K562 (cell line): ENCODE measurements at regions not wholly inside any gene's neighbourhood (a gene's known extent, or its start where the extent isn't known, plus 50 kb on each side); places are given as distances from the start of the nearest gene placed in this dataset.

Experiments used
- ATAC-seq: fragments of 200-7000 bp; cut with Tn5 transposase; 3 replicates; pipeline ENCODE4 v1.9.1; 2020; ENCODE audit warnings: moderate library complexity
- BruUV-seq: library from RNA; stranded (reverse); fragments of 400-500 nt; replicated peaks from 2 replicates; lab custom pipeline; 2021; lab: Mats Ljungman, UMichigan
- CTCF ChIA-PET: fragments of 300-600 bp; formaldehyde crosslinking; extraction: SDS; loops from one replicate; lab custom pipeline; 2021; ENCODE audit warnings: low intra/inter-chr PET ratio; lab: Yijun Ruan, JAX
- POLR2A ChIA-PET: fragments of 300-600, 350-650 bp; sonication (Branson Sonifier 250); formaldehyde crosslinking; extraction: SDS; loops from one replicate; lab custom pipeline; 2021; ENCODE audit warnings: antibody characterized with exemption, inconsistent platforms; lab: Yijun Ruan, JAX
- DNase-seq, 4 experiments: peaks; one replicate each; pipeline versions ENCODE4 v3.0.0 to v3.0.0-alpha.2; 2011 to 2018; ENCODE audit warnings: low spot score in 3 of 4, mixed read lengths in 3 of 4; ENCODE audit errors: extremely low read depth in 1 of 4
- FAIRE-seq: peaks from 2 replicates; lab custom pipeline; 2011; peaks lifted over from hg19 to GRCh38; lab: Jason Lieb, UNC
- H2AFZ ChIP-seq: 2 replicates; pipeline ENCODE4 v1.6.0; 2011; ENCODE audit warnings: low read depth, low read length, control low read depth, inconsistent platforms
- H3K27ac ChIP-seq: fragments of 200-600 bp; 3 replicates; pipeline ENCODE4 v1.8.0; 2011; ENCODE audit warnings: low read depth, mild to moderate bottlenecking, control low read depth, inconsistent platforms, low read length, moderate library complexity, mixed read lengths; ENCODE audit errors: extremely low read depth
- H3K27me3 ChIP-seq, 2 experiments: fragments of 300-600 bp in 1 of 2; 2 replicates in 1 of 2; 3 replicates in 1 of 2; pipeline versions ENCODE4 v1.6.0 to v1.8.0; 2011; ENCODE audit warnings: inconsistent platforms in 2 of 2, low read length in 2 of 2, mild to moderate bottlenecking in 1 of 2, mixed read lengths in 1 of 2, moderate library complexity in 1 of 2; ENCODE audit not compliant: control insufficient read depth in 2 of 2, insufficient read depth in 2 of 2
- H3K36me3 ChIP-seq: fragments of 300-600 bp; 3 replicates; pipeline ENCODE4 v1.8.0; 2011; ENCODE audit warnings: mild to moderate bottlenecking, low read length, inconsistent platforms; ENCODE audit not compliant: control insufficient read depth, insufficient read depth
- H3K4me1 ChIP-seq, 2 experiments: fragments of 200-600 bp in 1 of 2; replicated peaks in 1 of 2; 2 replicates in 1 of 2; 3 replicates in 1 of 2; pipeline versions ENCODE4 v1.5.1 to v1.8.0; 2011; ENCODE audit warnings: inconsistent platforms in 2 of 2, low read length in 2 of 2, mild to moderate bottlenecking in 1 of 2, mixed read lengths in 1 of 2, moderate library complexity in 1 of 2; ENCODE audit not compliant: control insufficient read depth in 2 of 2, insufficient read depth in 2 of 2
- H3K4me2 ChIP-seq: 2 replicates; pipeline ENCODE4 v1.6.1; 2011; ENCODE audit warnings: low read length, control low read depth, inconsistent platforms, mixed read lengths; ENCODE audit not compliant: insufficient read depth
- H3K4me3 ChIP-seq: fragments of 200-600 bp; sonication (generic), shearing (Covaris generic); 2 replicates; pipeline ENCODE4 v1.5.1; 2016; ENCODE audit warnings: control low read depth, inconsistent platforms
- H3K79me2 ChIP-seq: fragments of 200-600 bp; 3 replicates; pipeline ENCODE4 v1.8.0; 2011; ENCODE audit warnings: low read length, inconsistent platforms; ENCODE audit not compliant: control insufficient read depth, insufficient read depth
- H3K9ac ChIP-seq, 2 experiments: 2 replicates each; pipeline versions ENCODE4 v1.6.0 to v1.6.1; 2011; ENCODE audit warnings: low read depth in 2 of 2, low read length in 2 of 2, control low read depth in 1 of 2, inconsistent platforms in 1 of 2, mild to moderate bottlenecking in 1 of 2, mixed read lengths in 1 of 2; ENCODE audit not compliant: insufficient read depth in 1 of 2
- H3K9me1 ChIP-seq: one replicate; pipeline ENCODE4 v1.6.0; 2011; ENCODE audit warnings: inconsistent platforms, mild to moderate bottlenecking, low read length, moderate library complexity; ENCODE audit not compliant: control insufficient read depth, insufficient read depth
- H3K9me3 ChIP-seq: replicated peaks from 2 replicates; pipeline ENCODE4 v1.5.1; 2011; ENCODE audit warnings: low read depth, low read length, inconsistent platforms; ENCODE audit not compliant: control insufficient read depth, insufficient read depth
- H4K20me1 ChIP-seq: replicated peaks from 2 replicates; pipeline ENCODE4 v1.6.1; 2011; ENCODE audit warnings: low read length, inconsistent platforms, mixed read lengths; ENCODE audit not compliant: control insufficient read depth, insufficient read depth
- ASH1L ChIP-seq: fragments of 450-650 bp; IDR thresholded peaks from 2 replicates; pipeline ENCODE4 v1.6.1; 2018; ENCODE audit warnings: borderline replicate concordance, mild to moderate bottlenecking, low read depth; ENCODE audit not compliant: partially characterized antibody
- CHD4 ChIP-seq: fragments of 200-600 bp; sonication (generic); IDR thresholded peaks from 3 replicates; pipeline ENCODE4 v1.6.1; 2012; ENCODE audit warnings: low read depth, mild to moderate bottlenecking, mixed read lengths, low read length, inconsistent platforms; ENCODE audit not compliant: insufficient read depth, insufficient replicate concordance, poor library complexity, severe bottlenecking
- HEY1 ChIP-seq: fragments of 250-450 bp; sonication (Bioruptor Pico); IDR thresholded peaks from 2 replicates; pipeline ENCODE4 v1.5.0; 2020; ENCODE audit warnings: mild to moderate bottlenecking, moderate library complexity, borderline replicate concordance
- KAT2B ChIP-seq: IDR thresholded peaks from one replicate; pipeline ENCODE4 v1.6.1; 2012; ENCODE audit warnings: low read depth, mild to moderate bottlenecking, control low read depth, inconsistent platforms, low read length, moderate library complexity
- MEF2A ChIP-seq: IDR thresholded peaks from 2 replicates; pipeline ENCODE4 v1.6.1; 2011; ENCODE audit warnings: low read depth, mild to moderate bottlenecking, low read length, moderate library complexity; ENCODE audit not compliant: control insufficient read depth
- SMAD1 ChIP-seq: fragments of 150-350 bp; IDR thresholded peaks from 2 replicates; pipeline ENCODE4 v1.6.1; 2014; ENCODE audit warnings: low read length, low read depth; ENCODE audit not compliant: partially characterized antibody
- TAF15 ChIP-seq: fragments of 200-400 bp; formaldehyde crosslinking; IDR thresholded peaks from 2 replicates; pipeline ENCODE4 v1.6.1; 2017; ENCODE audit warnings: mild to moderate bottlenecking, low read depth, low read length, moderate library complexity
- TOE1 ChIP-seq, 2 experiments: fragments of 450-650 bp in 1 of 2; sonication (generic) in 1 of 2; formaldehyde crosslinking in 1 of 2; IDR thresholded peaks; 2 replicates each; pipeline versions ENCODE4 v1.7.1 to v1.8.0; 2016 to 2022; ENCODE audit warnings: borderline replicate concordance in 2 of 2, mild to moderate bottlenecking in 2 of 2, antibody characterized with exemption in 1 of 2, inconsistent platforms in 1 of 2, low read depth in 1 of 2, missing genetic modification reagents in 1 of 2, moderate library complexity in 1 of 2
- ZNF354B ChIP-seq: fragments of 250-450 bp; sonication (Bioruptor Pico); IDR thresholded peaks from 2 replicates; pipeline ENCODE4 v1.4.0; 2020
- WGBS: fragments of 100-300 bp; shearing (Covaris generic); methylation state at CpG from one replicate; pipeline ENCODE4 v1.1.6; 2016; ENCODE audit warnings: low coverage, mixed read lengths; ENCODE audit not compliant: insufficient coverage; ENCODE audit errors: missing lambda C conversion rate; 5-methylcytosine and 5-hydroxymethylcytosine counted together
- in situ Hi-C: fragments of 300-500 bp; cut with MboI; formaldehyde crosslinking; loops from 4 replicates; pipeline ENCODE4 v1.15.0; 2018; ENCODE audit warnings: inconsistent platforms, mixed read lengths
- intact Hi-C: fragments of 100-400 bp; cut with micrococcal nuclease; formaldehyde crosslinking; loops from 2 replicates; pipeline ENCODE4 v1.14.2; 2022
- TF ChIP-seq, protein P1 (sequence below), 2 experiments: fragments of 450-650 bp in 1 of 2; IDR thresholded peaks; 2 replicates each; pipeline ENCODE4 v1.6.1; 2011 to 2017; ENCODE audit warnings: low read depth in 2 of 2, antibody characterized with exemption in 1 of 2, borderline replicate concordance in 1 of 2, low read length in 1 of 2, mild to moderate bottlenecking in 1 of 2, mixed read lengths in 1 of 2; ENCODE audit not compliant: control insufficient read depth in 1 of 2
- TF ChIP-seq, protein P2 (sequence below): fragments of 250-450 bp; sonication (Bioruptor Pico); IDR thresholded peaks from 2 replicates; pipeline ENCODE4 v1.5.1; 2021; ENCODE audit warnings: mild to moderate bottlenecking
- TF ChIP-seq, protein P3 (sequence below): fragments of 250-450 bp; sonication (Bioruptor Pico); IDR thresholded peaks from 2 replicates; pipeline ENCODE4 v1.8.0; 2022; ENCODE audit warnings: inconsistent platforms, mild to moderate bottlenecking, moderate library complexity, borderline replicate concordance
- TF ChIP-seq, protein P4 (sequence below): sonication (generic); formaldehyde crosslinking; IDR thresholded peaks from 2 replicates; pipeline ENCODE4 v1.8.0; 2022; ENCODE audit warnings: mild to moderate bottlenecking, missing genetic modification reagents, borderline replicate concordance

DNA sequence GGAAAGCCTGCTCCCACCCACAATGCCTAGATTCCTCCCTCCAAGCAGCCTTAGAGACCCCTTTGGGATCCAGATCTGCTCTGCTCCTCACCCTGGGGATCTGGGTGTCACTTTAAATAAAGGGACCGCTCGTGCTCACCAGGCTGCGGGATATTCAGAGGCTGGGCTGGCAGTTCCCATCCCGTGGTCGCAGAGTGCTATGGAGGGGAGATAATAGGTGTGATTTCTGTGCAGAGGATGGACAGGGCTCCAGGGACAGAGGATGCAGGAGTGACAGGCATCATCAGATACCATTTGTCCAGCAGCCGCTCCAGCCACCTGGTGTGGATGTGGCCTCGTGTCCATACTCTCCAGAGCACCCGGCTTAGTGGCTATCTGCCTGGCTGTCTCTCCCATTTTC, 415.9 kb upstream of the SULF2 start:
- H3K9ac ChIP-seq, result no peak overlapping the region
- DNase-seq (no peak), FAIRE-seq (no peak), ATAC-seq (no peak)
- in situ Hi-C loops (no loop called here), intact Hi-C loops (no loop called here)
- ChIA-PET CTCF (no interaction called here), POLR2A (interaction anchor here (0.5 kb wide), 1 partner anchor 33 kb away, joined by 3 read pairs; no protein-coding TSS in a partner anchor)
- H2AFZ ChIP-seq, result no peak overlapping the region
- H3K4me3 ChIP-seq, result no peak overlapping the region
- peaks cover 6 to 47% of the 10 kb centered on the region in 2 experiments; a peak in 3 of 5 replicates for H3K27me3 ChIP-seq
- no peaks in the 10 kb centered on the region; the same call in 1 of the 2 replicates for H4K20me1 ChIP-seq
- no peaks in the 10 kb centered on the region for H3K36me3 ChIP-seq
- no peaks in the 10 kb centered on the region for H3K4me1 ChIP-seq
- H3K79me2 ChIP-seq, result no peaks in the 10 kb centered on the region
- no peaks in the 10 kb centered on the region for H3K9me1 ChIP-seq
- BruUV-seq, result no TSS peak
- no peak overlapping the region for H3K27ac ChIP-seq
- no peak overlapping the region for H3K4me2 ChIP-seq
- H3K9me3 ChIP-seq, result no peaks in the 10 kb centered on the region
- WGBS, result 2% methylated on average over 8 of the region's 8 CpGs
- TF ChIP-seq, protein P1, sequence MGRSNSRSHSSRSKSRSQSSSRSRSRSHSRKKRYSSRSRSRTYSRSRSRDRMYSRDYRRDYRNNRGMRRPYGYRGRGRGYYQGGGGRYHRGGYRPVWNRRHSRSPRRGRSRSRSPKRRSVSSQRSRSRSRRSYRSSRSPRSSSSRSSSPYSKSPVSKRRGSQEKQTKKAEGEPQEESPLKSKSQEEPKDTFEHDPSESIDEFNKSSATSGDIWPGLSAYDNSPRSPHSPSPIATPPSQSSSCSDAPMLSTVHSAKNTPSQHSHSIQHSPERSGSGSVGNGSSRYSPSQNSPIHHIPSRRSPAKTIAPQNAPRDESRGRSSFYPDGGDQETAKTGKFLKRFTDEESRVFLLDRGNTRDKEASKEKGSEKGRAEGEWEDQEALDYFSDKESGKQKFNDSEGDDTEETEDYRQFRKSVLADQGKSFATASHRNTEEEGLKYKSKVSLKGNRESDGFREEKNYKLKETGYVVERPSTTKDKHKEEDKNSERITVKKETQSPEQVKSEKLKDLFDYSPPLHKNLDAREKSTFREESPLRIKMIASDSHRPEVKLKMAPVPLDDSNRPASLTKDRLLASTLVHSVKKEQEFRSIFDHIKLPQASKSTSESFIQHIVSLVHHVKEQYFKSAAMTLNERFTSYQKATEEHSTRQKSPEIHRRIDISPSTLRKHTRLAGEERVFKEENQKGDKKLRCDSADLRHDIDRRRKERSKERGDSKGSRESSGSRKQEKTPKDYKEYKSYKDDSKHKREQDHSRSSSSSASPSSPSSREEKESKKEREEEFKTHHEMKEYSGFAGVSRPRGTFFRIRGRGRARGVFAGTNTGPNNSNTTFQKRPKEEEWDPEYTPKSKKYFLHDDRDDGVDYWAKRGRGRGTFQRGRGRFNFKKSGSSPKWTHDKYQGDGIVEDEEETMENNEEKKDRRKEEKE (IDR thresholded peaks at IDR 0.05; ENCODE audit: borderline replicate concordance in 1 of 2, control insufficient read depth in 1 of 2, low read depth in 2 of 2, low read length in 1 of 2), result no peak
- TF ChIP-seq, protein P2, sequence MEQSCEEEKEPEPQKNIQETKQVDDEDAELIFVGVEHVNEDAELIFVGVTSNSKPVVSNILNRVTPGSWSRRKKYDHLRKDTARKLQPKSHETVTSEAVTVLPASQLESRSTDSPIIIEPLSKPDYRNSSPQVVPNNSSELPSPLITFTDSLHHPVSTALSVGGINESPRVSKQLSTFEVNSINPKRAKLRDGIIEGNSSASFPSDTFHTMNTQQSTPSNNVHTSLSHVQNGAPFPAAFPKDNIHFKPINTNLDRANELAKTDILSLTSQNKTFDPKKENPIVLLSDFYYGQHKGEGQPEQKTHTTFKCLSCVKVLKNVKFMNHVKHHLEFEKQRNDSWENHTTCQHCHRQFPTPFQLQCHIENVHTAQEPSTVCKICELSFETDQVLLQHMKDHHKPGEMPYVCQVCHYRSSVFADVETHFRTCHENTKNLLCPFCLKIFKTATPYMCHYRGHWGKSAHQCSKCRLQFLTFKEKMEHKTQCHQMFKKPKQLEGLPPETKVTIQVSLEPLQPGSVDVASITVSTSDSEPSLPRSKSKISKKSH (CRISPR knock-in tag), result no peak
- TF ChIP-seq ZNF354B (CRISPR knock-in tag), result no peak
- no peak for TF ChIP-seq MEF2A
- TF ChIP-seq, protein P3, sequence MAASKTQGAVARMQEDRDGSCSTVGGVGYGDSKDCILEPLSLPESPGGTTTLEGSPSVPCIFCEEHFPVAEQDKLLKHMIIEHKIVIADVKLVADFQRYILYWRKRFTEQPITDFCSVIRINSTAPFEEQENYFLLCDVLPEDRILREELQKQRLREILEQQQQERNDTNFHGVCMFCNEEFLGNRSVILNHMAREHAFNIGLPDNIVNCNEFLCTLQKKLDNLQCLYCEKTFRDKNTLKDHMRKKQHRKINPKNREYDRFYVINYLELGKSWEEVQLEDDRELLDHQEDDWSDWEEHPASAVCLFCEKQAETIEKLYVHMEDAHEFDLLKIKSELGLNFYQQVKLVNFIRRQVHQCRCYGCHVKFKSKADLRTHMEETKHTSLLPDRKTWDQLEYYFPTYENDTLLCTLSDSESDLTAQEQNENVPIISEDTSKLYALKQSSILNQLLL (CRISPR knock-in tag), result no peak
- TF ChIP-seq TAF15, result no peak
- TF ChIP-seq KAT2B, result no peak
- TF ChIP-seq TOE1 (IDR thresholded peaks at IDR 0.05; ENCODE audit: borderline replicate concordance), result no peak
- no peak for TF ChIP-seq TOE1 (CRISPR knock-in tag; IDR thresholded peaks at IDR 0.05; ENCODE audit: borderline replicate concordance, low read depth)
- TF ChIP-seq ASH1L, result no peak
- TF ChIP-seq SMAD1, result no peak
- TF ChIP-seq CHD4, result no peak
- TF ChIP-seq, protein P4, sequence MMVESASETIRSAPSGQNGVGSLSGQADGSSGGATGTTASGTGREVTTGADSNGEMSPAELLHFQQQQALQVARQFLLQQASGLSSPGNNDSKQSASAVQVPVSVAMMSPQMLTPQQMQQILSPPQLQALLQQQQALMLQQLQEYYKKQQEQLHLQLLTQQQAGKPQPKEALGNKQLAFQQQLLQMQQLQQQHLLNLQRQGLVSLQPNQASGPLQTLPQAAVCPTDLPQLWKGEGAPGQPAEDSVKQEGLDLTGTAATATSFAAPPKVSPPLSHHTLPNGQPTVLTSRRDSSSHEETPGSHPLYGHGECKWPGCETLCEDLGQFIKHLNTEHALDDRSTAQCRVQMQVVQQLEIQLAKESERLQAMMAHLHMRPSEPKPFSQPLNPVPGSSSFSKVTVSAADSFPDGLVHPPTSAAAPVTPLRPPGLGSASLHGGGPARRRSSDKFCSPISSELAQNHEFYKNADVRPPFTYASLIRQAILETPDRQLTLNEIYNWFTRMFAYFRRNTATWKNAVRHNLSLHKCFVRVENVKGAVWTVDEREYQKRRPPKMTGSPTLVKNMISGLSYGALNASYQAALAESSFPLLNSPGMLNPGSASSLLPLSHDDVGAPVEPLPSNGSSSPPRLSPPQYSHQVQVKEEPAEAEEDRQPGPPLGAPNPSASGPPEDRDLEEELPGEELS (CRISPR knock-in tag), result no peak
- no peak for TF ChIP-seq HEY1
